EH (cell line): ENCODE measurements at regions not wholly inside any gene's neighbourhood (a gene's known extent, or its start where the extent isn't known, plus 50 kb on each side); places are given as distances from the start of the nearest gene placed in this dataset.
"Not testable (repeated sequence)": the region's sequence is repeated elsewhere in the genome, so short reads cannot be mapped to it uniquely, and the experiment has no call there.

Source experiments
- DNase-seq: peaks from one replicate; pipeline ENCODE4 v3.0.0-alpha.2; 2015; ENCODE audit warnings: low read depth

GRCh38 chr14:105697414-105697813, 171.0 kb downstream of the TMEM121 start:
- DNase-seq, result not testable (repeated sequence)

GRCh38 chr14:105697955-105698354, 171.6 kb downstream of the TMEM121 start:
- not testable (repeated sequence) for DNase-seq

GRCh38 chr14:105698940-105699556, 172.7 kb downstream of the TMEM121 start:
- not testable (repeated sequence) for DNase-seq

GRCh38 chr14:105699706-105700105, 173.3 kb downstream of the TMEM121 start:
- not testable (repeated sequence) for DNase-seq

- not testable (repeated sequence) for DNase-seq
Measured at GRCh38 chr14:105700146-105700545, 173.8 kb downstream of the TMEM121 start.

- DNase-seq, result no peak
Measured at GRCh38 chr14:105700622-105701288, 174.4 kb downstream of the TMEM121 start.

GRCh38 chr14:105701456-105702274, 175.3 kb downstream of the TMEM121 start:
- DNase-seq, result no peak

GRCh38 chr14:105702275-105702817, 176.0 kb downstream of the TMEM121 start:
- DNase-seq, result no peak

- DNase-seq, result not testable (repeated sequence)
Measured at GRCh38 chr14:105703044-105703665, 176.8 kb downstream of the TMEM121 start.

- not testable (repeated sequence) for DNase-seq
Measured at GRCh38 chr14:105704091-105704490, 177.7 kb downstream of the TMEM121 start.

- not testable (repeated sequence) for DNase-seq
Measured at GRCh38 chr14:105704492-105704891, 178.1 kb downstream of the TMEM121 start.

- DNase-seq, result not testable (repeated sequence)
Measured at GRCh38 chr14:105705512-105705861, 179.1 kb downstream of the TMEM121 start.

GRCh38 chr14:105705862-105706700, 179.7 kb downstream of the TMEM121 start:
- not testable (repeated sequence) for DNase-seq

GRCh38 chr14:105706701-105707019, 180.3 kb downstream of the TMEM121 start:
- not testable (repeated sequence) for DNase-seq

GRCh38 chr14:105707099-105707498, 180.7 kb downstream of the TMEM121 start:
- DNase-seq, result not testable (repeated sequence)

- not testable (repeated sequence) for DNase-seq
Measured at GRCh38 chr14:105707723-105708151, 181.4 kb downstream of the TMEM121 start.

- not testable (repeated sequence) for DNase-seq
Measured at GRCh38 chr14:105708251-105709134, 182.1 kb downstream of the TMEM121 start.

GRCh38 chr14:105709281-105710118, 183.1 kb downstream of the TMEM121 start:
- no peak for DNase-seq
